IMR-90 (cell line): ENCODE measurements at regions not wholly inside any gene's neighbourhood (a gene's known extent, or its start where the extent isn't known, plus 50 kb on each side); places are given as distances from the start of the nearest gene placed in this dataset.

Experiments used
- ATAC-seq: fragments of 200-7000 bp; cut with Tn5 transposase; 2 replicates; pipeline ENCODE4 v1.9.1; 2020; ENCODE audit warnings: low read depth, mild to moderate bottlenecking, moderate library complexity
- BruUV-seq: library from RNA; stranded (reverse); fragments of 400-500 nt; replicated peaks from 2 replicates; lab custom pipeline; 2021; lab: Mats Ljungman, UMichigan
- CTCF ChIA-PET: fragments of 300-600 bp; formaldehyde crosslinking; extraction: SDS; loops from one replicate; lab custom pipeline; 2021; ENCODE audit warnings: antibody characterized with exemption; lab: Yijun Ruan, JAX
- POLR2A ChIA-PET: fragments of 300-600 bp; sonication (Branson Sonifier 250); formaldehyde crosslinking; loops from one replicate; lab custom pipeline; 2022; ENCODE audit warnings: antibody characterized with exemption; ENCODE audit not compliant: unreplicated experiment; lab: Charles Lee
- DNase-seq: peaks from one replicate; pipeline ENCODE4 v3.0.0; 2013
- H2AFZ ChIP-seq: replicated peaks from 2 replicates; pipeline ENCODE3; 2013; ENCODE audit warnings: low read length, mild to moderate bottlenecking; ENCODE audit not compliant: poor library complexity
- H2AK5ac ChIP-seq: 2 replicates; pipeline ENCODE4 v1.6.1; 2013; ENCODE audit warnings: low read depth, low read length, inconsistent platforms
- H2AK9ac ChIP-seq: replicated peaks from 2 replicates; pipeline ENCODE3; 2013; ENCODE audit warnings: mild to moderate bottlenecking, low read depth, low read length, moderate library complexity; ENCODE audit not compliant: poor library complexity
- H2BK120ac ChIP-seq: 2 replicates; pipeline ENCODE4 v1.6.1; 2013; ENCODE audit warnings: low read depth, low read length, inconsistent platforms
- H2BK15ac ChIP-seq: 3 replicates; pipeline ENCODE4 v1.6.1; 2013; ENCODE audit warnings: low read depth, low read length, inconsistent platforms
- H2BK20ac ChIP-seq: 2 replicates; pipeline ENCODE4 v1.6.1; 2013; ENCODE audit warnings: low read depth, mild to moderate bottlenecking, inconsistent platforms, low read length, moderate library complexity
- H2BK5ac ChIP-seq: 2 replicates; pipeline ENCODE4 v1.6.1; 2013; ENCODE audit warnings: mild to moderate bottlenecking, low read depth, low read length, inconsistent platforms; ENCODE audit not compliant: poor library complexity, severe bottlenecking
- H3K14ac ChIP-seq: replicated peaks from 2 replicates; pipeline ENCODE4 v1.6.1; 2013; ENCODE audit warnings: low read depth, low read length, inconsistent platforms
- H3K18ac ChIP-seq: 2 replicates; pipeline ENCODE4 v1.6.1; 2013; ENCODE audit warnings: low read depth, low read length, control low read depth
- H3K23ac ChIP-seq: 2 replicates; pipeline ENCODE4 v1.6.1; 2013; ENCODE audit warnings: low read depth, low read length, inconsistent platforms
- H3K27ac ChIP-seq: 2 replicates; pipeline ENCODE4 v1.5.1; 2013; ENCODE audit warnings: mild to moderate bottlenecking, control low read depth, low read length; ENCODE audit not compliant: insufficient read depth
- H3K27me3 ChIP-seq: 2 replicates; pipeline ENCODE4 v1.6.1; 2013; ENCODE audit warnings: low read length; ENCODE audit not compliant: control insufficient read depth, insufficient read depth
- H3K36me3 ChIP-seq: 2 replicates; pipeline ENCODE4 v1.6.1; 2013; ENCODE audit warnings: low read length, mixed read lengths; ENCODE audit not compliant: control insufficient read depth, insufficient read depth
- H3K4ac ChIP-seq: 2 replicates; pipeline ENCODE4 v1.6.1; 2013; ENCODE audit warnings: low read depth, low read length, inconsistent platforms
- H3K4me1 ChIP-seq: 2 replicates; pipeline ENCODE4 v1.6.1; 2013; ENCODE audit warnings: low read length, mixed read lengths; ENCODE audit not compliant: control insufficient read depth, insufficient read depth
- H3K4me2 ChIP-seq: 2 replicates; pipeline ENCODE4 v1.6.1; 2013; ENCODE audit warnings: low read depth, mild to moderate bottlenecking, control low read depth, low read length, moderate library complexity
- H3K4me3 ChIP-seq: 2 replicates; pipeline ENCODE4 v1.5.1; 2013; ENCODE audit warnings: low read depth, mild to moderate bottlenecking, control low read depth, low read length, moderate library complexity; ENCODE audit not compliant: insufficient read depth
- H3K56ac ChIP-seq: 2 replicates; pipeline ENCODE4 v1.6.1; 2013; ENCODE audit warnings: low read length, inconsistent platforms; ENCODE audit not compliant: insufficient read depth; ENCODE audit errors: extremely low read depth
- H3K79me1 ChIP-seq, 2 experiments: 2 replicates each; pipeline ENCODE4 v1.6.1; 2013; ENCODE audit warnings: low read length in 2 of 2, inconsistent platforms in 1 of 2, low read depth in 1 of 2
- H3K9ac ChIP-seq: 2 replicates; pipeline ENCODE4 v1.6.1; 2013; ENCODE audit warnings: low read depth, low read length, control low read depth
- H3K9me1 ChIP-seq: 2 replicates; pipeline ENCODE4 v1.6.1; 2013; ENCODE audit warnings: low read length, inconsistent platforms; ENCODE audit not compliant: insufficient read depth
- H3K9me3 ChIP-seq: 2 replicates; pipeline ENCODE4 v1.6.1; 2013; ENCODE audit warnings: low read length; ENCODE audit not compliant: control insufficient read depth, insufficient read depth
- H4K20me1 ChIP-seq: 2 replicates; pipeline ENCODE4 v1.6.1; 2013; ENCODE audit warnings: low read length, inconsistent platforms; ENCODE audit not compliant: insufficient read depth
- H4K5ac ChIP-seq: 2 replicates; pipeline ENCODE4 v1.6.1; 2013; ENCODE audit warnings: mild to moderate bottlenecking, low read depth, low read length, control low read depth
- H4K8ac ChIP-seq, 2 experiments: 2 replicates each; pipeline ENCODE4 v1.6.1; 2013; ENCODE audit warnings: low read depth in 2 of 2, low read length in 2 of 2, control low read depth in 1 of 2, inconsistent platforms in 1 of 2
- H4K91ac ChIP-seq: 2 replicates; pipeline ENCODE4 v1.6.1; 2013; ENCODE audit warnings: low read depth, low read length, inconsistent platforms; ENCODE audit not compliant: insufficient read depth
- BHLHE40 ChIP-seq: fragments of 150-350 bp; IDR thresholded peaks from 2 replicates; pipeline ENCODE4 v1.6.1; 2016; ENCODE audit warnings: mild to moderate bottlenecking, low read depth, low read length
- CEBPB ChIP-seq: IDR thresholded peaks from 2 replicates; pipeline ENCODE4 v1.6.1; 2012; ENCODE audit warnings: low read depth, low read length, improper control_type of control experiment
- CHD1 ChIP-seq: IDR thresholded peaks from 2 replicates; pipeline ENCODE4 v1.6.1; 2012; ENCODE audit warnings: low read depth, low read length, improper control_type of control experiment
- CTCF ChIP-seq: conservative IDR thresholded peaks from 2 replicates; pipeline ENCODE4 v1.5.1; 2012; ENCODE audit warnings: mild to moderate bottlenecking, low read depth, low read length, improper control_type of control experiment
- ELK1 ChIP-seq: fragments of 150-350 bp; IDR thresholded peaks from 2 replicates; pipeline ENCODE4 v1.6.1; 2016; ENCODE audit warnings: low read depth, mild to moderate bottlenecking, low read length, moderate library complexity, borderline replicate concordance
- FOS ChIP-seq: fragments of 150-350 bp; IDR thresholded peaks from 2 replicates; pipeline ENCODE4 v1.6.1; 2016; ENCODE audit warnings: low read depth, low read length
- MAFK ChIP-seq: IDR thresholded peaks from 2 replicates; pipeline ENCODE4 v1.6.1; 2012; ENCODE audit warnings: low read depth, low read length, improper control_type of control experiment
- MAZ ChIP-seq: IDR thresholded peaks from 2 replicates; pipeline ENCODE4 v1.6.1; 2012; ENCODE audit warnings: low read depth, mild to moderate bottlenecking, low read length, improper control_type of control experiment, moderate library complexity, borderline replicate concordance
- MXI1 ChIP-seq: IDR thresholded peaks from 2 replicates; pipeline ENCODE4 v1.6.1; 2012; ENCODE audit warnings: low read depth, mild to moderate bottlenecking, low read length, moderate library complexity, borderline replicate concordance
- NFE2L2 ChIP-seq: fragments of 150-350 bp; IDR thresholded peaks from 2 replicates; pipeline ENCODE4 v1.6.1; 2016; ENCODE audit warnings: low read depth, mild to moderate bottlenecking, low read length
- POLR2A ChIP-seq: IDR thresholded peaks from 2 replicates; pipeline ENCODE4 v1.6.1; 2012; ENCODE audit warnings: mild to moderate bottlenecking, low read depth, low read length
- RAD21 ChIP-seq: IDR thresholded peaks from 2 replicates; pipeline ENCODE4 v1.6.1; 2012; ENCODE audit warnings: low read length, improper control_type of control experiment
- RCOR1 ChIP-seq: IDR thresholded peaks from 2 replicates; pipeline ENCODE4 v1.6.1; 2012; ENCODE audit warnings: mild to moderate bottlenecking, low read length, improper control_type of control experiment; ENCODE audit not compliant: insufficient replicate concordance
- RFX5 ChIP-seq: IDR thresholded peaks from 2 replicates; pipeline ENCODE4 v1.8.0; 2012; ENCODE audit warnings: low read depth, mild to moderate bottlenecking, low read length, moderate library complexity
- SMC3 ChIP-seq: fragments of 150-350 bp; IDR thresholded peaks from 2 replicates; pipeline ENCODE4 v1.6.1; 2016; ENCODE audit warnings: low read depth, mild to moderate bottlenecking, antibody characterized with exemption, low read length, moderate library complexity
- USF2 ChIP-seq: fragments of 150-350 bp; IDR thresholded peaks from 2 replicates; pipeline ENCODE4 v1.6.1; 2017; ENCODE audit warnings: mild to moderate bottlenecking, antibody characterized with exemption, low read length, low read depth
- WGBS, 2 experiments: methylation state at CpG; one replicate each; pipeline versions ENCODE4 v1.1.5 to v1.1.7; 2013; ENCODE audit warnings: missing lambda C conversion rate in 2 of 2; ENCODE audit not compliant: insufficient read length in 1 of 2; ENCODE audit errors: extremely low coverage in 2 of 2; 5-methylcytosine and 5-hydroxymethylcytosine counted together
- dilution Hi-C: fragments of 300-500 bp; cut with HindIII; formaldehyde crosslinking; loops from one replicate; pipeline ENCODE4 v1.14.3; 2018; ENCODE audit warnings: low sequenced_read_pairs; ENCODE audit not compliant: unreplicated experiment
- in situ Hi-C: fragments of 300-500 bp; cut with MboI; formaldehyde crosslinking; loops from 3 replicates; pipeline ENCODE4 v1.14.3; 2019; ENCODE audit warnings: low sequenced_read_pairs, inconsistent platforms, mixed read lengths
- intact Hi-C: fragments of 100-400 bp; cut with micrococcal nuclease; formaldehyde crosslinking; loops from 2 replicates; pipeline ENCODE4 v1.10.0; 2022

- no peak overlapping the region for H3K23ac ChIP-seq
- H3K36me3 ChIP-seq = no peaks in the 10 kb centered on the region
- H3K4me1 ChIP-seq = peaks cover 13% of the 10 kb centered on the region
- no peaks in the 10 kb centered on the region for H3K9me3 ChIP-seq
- H2BK15ac ChIP-seq = no peak overlapping the region
- intact Hi-C loops = no loop called here
- no peak overlapping the region for H3K4me2 ChIP-seq
- ATAC-seq (no peak), DNase-seq (no peak)
- no peak overlapping the region for H2AK9ac ChIP-seq
- H3K27ac ChIP-seq = no peak overlapping the region
- no peak overlapping the region for H2BK5ac ChIP-seq
- H4K5ac ChIP-seq = no peak overlapping the region
- H3K9me1 ChIP-seq = peaks cover under 1% of the 10 kb centered on the region; the same call in 1 of the 2 replicates
- no peak overlapping the region for H3K9ac ChIP-seq
- no peaks in the 10 kb centered on the region for H3K79me1 ChIP-seq
- H2BK120ac ChIP-seq = no peak overlapping the region
- TF ChIP-seq MAFK = no peak
- TF ChIP-seq CHD1 = no peak
- TF ChIP-seq RCOR1 = no peak
- TF ChIP-seq FOS = no peak
- TF ChIP-seq BHLHE40 = no peak
- TF ChIP-seq ELK1 = no peak
- TF ChIP-seq CEBPB = no peak
- no peak for TF ChIP-seq CTCF
- no peak for TF ChIP-seq MAZ
- TF ChIP-seq RAD21 = no peak
- TF ChIP-seq RFX5 = no peak
- TF ChIP-seq POLR2A = no peak
- TF ChIP-seq MXI1 = no peak
- no peak for TF ChIP-seq SMC3
- no peak for TF ChIP-seq USF2
- TF ChIP-seq NFE2L2 = no peak
- no peak overlapping the region for H4K91ac ChIP-seq
- no peak overlapping the region for H3K18ac ChIP-seq
- H2AK5ac ChIP-seq = peak overlapping the region; percentile 43; the same call in 1 of the 2 replicates
- no peak overlapping the region for H3K4me3 ChIP-seq
- in situ Hi-C loops = no loop called here
- no peaks in the 10 kb centered on the region for H3K27me3 ChIP-seq
- BruUV-seq = no TSS peak
- H2BK20ac ChIP-seq = no peak overlapping the region
- dilution Hi-C loops = no loop called here
- H3K56ac ChIP-seq = no peak overlapping the region
- no CpG with 5 or more reads among the region's 7 CpGs for WGBS, 2 experiments
- ChIA-PET POLR2A (no interaction called here), CTCF (interaction anchor here (0.6 kb wide), 1 partner anchor 132 kb away, joined by 4 read pairs; no protein-coding TSS in a partner anchor)
- no peak overlapping the region for H2AFZ ChIP-seq
- no peak overlapping the region for H3K4ac ChIP-seq
- no peak overlapping the region for H3K14ac ChIP-seq
- no peak overlapping the region for H4K8ac ChIP-seq
- no peaks in the 10 kb centered on the region for H4K20me1 ChIP-seq
These were observed 65.5 kb upstream of the BACH1 start for GRCh38 chr21:29233256-29233546.
